MM.1S (cell line): ENCODE measurements at regions not wholly inside any gene's neighbourhood (a gene's known extent, or its start where the extent isn't known, plus 50 kb on each side); places are given as distances from the start of the nearest gene placed in this dataset.

ENCODE experiments used
- DNase-seq: peaks from one replicate; pipeline ENCODE4 v3.0.0-alpha.2; 2015
- H2AFZ ChIP-seq: fragments of 300-600 bp; sonication (generic); 2 replicates; pipeline ENCODE4 v1.6.0; 2016; ENCODE audit warnings: antibody characterized with exemption, low read length
- H3F3A ChIP-seq: fragments of 300-600 bp; sonication (generic); 2 replicates; pipeline ENCODE4 v1.6.1; 2016; ENCODE audit warnings: mild to moderate bottlenecking, antibody characterized with exemption, low read length, moderate library complexity, mixed read lengths; ENCODE audit not compliant: insufficient read depth
- H3K27ac ChIP-seq: fragments of 300-600 bp; sonication (generic); 2 replicates; pipeline ENCODE4 v1.5.1; 2016; ENCODE audit warnings: mild to moderate bottlenecking, low read length
- H3K27me3 ChIP-seq: fragments of 300-600 bp; sonication (generic); replicated peaks from 2 replicates; pipeline ENCODE4 v1.6.0; 2016; ENCODE audit warnings: low read length; ENCODE audit not compliant: insufficient read depth
- H3K36me3 ChIP-seq: fragments of 300-600 bp; sonication (generic); replicated peaks from 2 replicates; pipeline ENCODE4 v1.6.1; 2016; ENCODE audit warnings: mild to moderate bottlenecking, low read length, mixed read lengths; ENCODE audit not compliant: insufficient read depth
- H3K4me1 ChIP-seq: fragments of 300-600 bp; sonication (generic); 2 replicates; pipeline ENCODE4 v1.6.1; 2016; ENCODE audit warnings: low read length, mixed read lengths
- H3K4me2 ChIP-seq: fragments of 300-600 bp; sonication (generic); 2 replicates; pipeline ENCODE4 v1.6.0; 2016; ENCODE audit warnings: low read depth, low read length
- H3K4me3 ChIP-seq: fragments of 300-600 bp; sonication (generic); 2 replicates; pipeline ENCODE4 v1.5.1; 2016; ENCODE audit warnings: low read length, mixed read lengths
- H3K79me2 ChIP-seq: fragments of 300-600 bp; sonication (generic); 2 replicates; pipeline ENCODE4 v1.6.1; 2016; ENCODE audit warnings: mixed run types, low read length, mixed read lengths
- H3K9ac ChIP-seq: fragments of 300-600 bp; sonication (generic); 2 replicates; pipeline ENCODE4 v1.6.1; 2016; ENCODE audit warnings: low read length, mixed read lengths
- H3K9me2 ChIP-seq: fragments of 300-600 bp; sonication (generic); replicated peaks from 2 replicates; pipeline ENCODE4 v1.6.1; 2016; ENCODE audit warnings: mild to moderate bottlenecking, low read length, mixed read lengths; ENCODE audit not compliant: insufficient read depth
- H3K9me3 ChIP-seq: fragments of 300-600 bp; sonication (generic); replicated peaks from 2 replicates; pipeline ENCODE4 v1.6.1; 2016; ENCODE audit warnings: mild to moderate bottlenecking, low read length, mixed read lengths; ENCODE audit not compliant: insufficient read depth
- H4K20me1 ChIP-seq: fragments of 300-600 bp; sonication (generic); 2 replicates; pipeline ENCODE4 v1.6.1; 2016; ENCODE audit warnings: mild to moderate bottlenecking, low read length, moderate library complexity, mixed read lengths; ENCODE audit not compliant: insufficient read depth
- EZH2 ChIP-seq: fragments of 300-600 bp; sonication (generic); optimal IDR thresholded peaks from 2 replicates; pipeline ENCODE3; 2017; ENCODE audit warnings: low read depth, mild to moderate bottlenecking, antibody characterized with exemption, low read length, mixed read lengths
- EZH2phosphoT487 ChIP-seq: fragments of 300-600 bp; sonication (generic); IDR thresholded peaks from 2 replicates; pipeline ENCODE4 v1.6.1; 2018; ENCODE audit warnings: antibody characterized with exemption, low read length
- TF ChIP-seq, protein P1 (sequence below): fragments of 300-600 bp; sonication (generic); IDR thresholded peaks from 2 replicates; pipeline ENCODE4 v1.5.1; 2016; ENCODE audit warnings: antibody characterized with exemption, low read length, mixed read lengths

DNA sequence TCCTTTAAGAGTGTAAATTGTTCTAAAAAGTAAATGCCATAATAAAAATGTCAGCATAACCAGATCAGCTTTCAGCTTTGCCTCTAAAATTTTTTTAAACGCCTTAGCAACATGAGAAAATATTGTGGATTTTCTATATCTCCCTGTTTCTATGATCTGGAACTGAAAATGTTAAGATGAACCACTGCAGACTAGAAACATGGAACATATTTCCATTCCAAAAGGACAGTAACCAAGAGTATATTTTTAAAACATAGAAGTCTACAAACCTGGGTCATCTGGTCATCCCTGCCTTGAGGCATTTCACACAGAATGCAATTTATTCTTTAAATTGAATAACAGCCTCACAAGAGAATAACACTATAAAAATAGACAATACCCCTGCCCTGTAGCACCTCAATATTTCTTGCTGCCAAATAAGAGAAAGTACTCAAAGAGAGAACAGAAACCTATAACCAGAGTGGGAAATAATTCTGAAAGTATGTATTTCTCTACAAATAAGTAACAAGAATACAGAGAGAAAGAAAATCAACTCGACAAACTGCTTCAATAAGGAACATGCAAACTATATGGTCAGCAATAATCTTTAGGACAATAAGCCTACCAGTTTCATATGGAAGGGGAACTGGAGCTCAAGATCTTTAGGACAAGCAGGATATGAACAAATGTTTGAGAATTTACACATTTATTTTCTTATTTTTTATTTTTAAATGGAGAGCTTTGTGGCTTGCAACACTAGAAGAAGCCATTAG, 949.0 kb downstream of the EPHA3 start:
- no peak for DNase-seq
- Histone ChIP-seq H3K79me2 (no peaks in the 10 kb centered on the region), H3K36me3 (no peaks in the 10 kb centered on the region), H2AFZ (no peak overlapping the region), H3K4me1 (no peaks in the 10 kb centered on the region), H3K9ac (no peak overlapping the region), H3K9me2 (no peaks in the 10 kb centered on the region), H3K4me2 (no peak overlapping the region), H3K4me3 (no peak overlapping the region), H4K20me1 (no peaks in the 10 kb centered on the region), H3K27me3 (no peaks in the 10 kb centered on the region), H3K9me3 (no peaks in the 10 kb centered on the region), H3F3A (no peaks in the 10 kb centered on the region), H3K27ac (no peak overlapping the region)
- no peak for TF ChIP-seq EZH2
- TF ChIP-seq, protein P1, sequence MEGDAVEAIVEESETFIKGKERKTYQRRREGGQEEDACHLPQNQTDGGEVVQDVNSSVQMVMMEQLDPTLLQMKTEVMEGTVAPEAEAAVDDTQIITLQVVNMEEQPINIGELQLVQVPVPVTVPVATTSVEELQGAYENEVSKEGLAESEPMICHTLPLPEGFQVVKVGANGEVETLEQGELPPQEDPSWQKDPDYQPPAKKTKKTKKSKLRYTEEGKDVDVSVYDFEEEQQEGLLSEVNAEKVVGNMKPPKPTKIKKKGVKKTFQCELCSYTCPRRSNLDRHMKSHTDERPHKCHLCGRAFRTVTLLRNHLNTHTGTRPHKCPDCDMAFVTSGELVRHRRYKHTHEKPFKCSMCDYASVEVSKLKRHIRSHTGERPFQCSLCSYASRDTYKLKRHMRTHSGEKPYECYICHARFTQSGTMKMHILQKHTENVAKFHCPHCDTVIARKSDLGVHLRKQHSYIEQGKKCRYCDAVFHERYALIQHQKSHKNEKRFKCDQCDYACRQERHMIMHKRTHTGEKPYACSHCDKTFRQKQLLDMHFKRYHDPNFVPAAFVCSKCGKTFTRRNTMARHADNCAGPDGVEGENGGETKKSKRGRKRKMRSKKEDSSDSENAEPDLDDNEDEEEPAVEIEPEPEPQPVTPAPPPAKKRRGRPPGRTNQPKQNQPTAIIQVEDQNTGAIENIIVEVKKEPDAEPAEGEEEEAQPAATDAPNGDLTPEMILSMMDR: no peak
- TF ChIP-seq EZH2phosphoT487: no peak

- Histone ChIP-seq H3K9ac (no peak overlapping the region), H3K27ac (no peak overlapping the region), H3K36me3 (no peaks in the 10 kb centered on the region), H3K4me1 (no peaks in the 10 kb centered on the region), H2AFZ (no peak overlapping the region), H3K27me3 (no peaks in the 10 kb centered on the region), H3K4me2 (no peak overlapping the region), H3F3A (no peaks in the 10 kb centered on the region), H4K20me1 (no peaks in the 10 kb centered on the region), H3K9me2 (no peaks in the 10 kb centered on the region), H3K79me2 (no peaks in the 10 kb centered on the region), H3K9me3 (no peaks in the 10 kb centered on the region), H3K4me3 (no peak overlapping the region)
- no peak for DNase-seq
- TF ChIP-seq EZH2phosphoT487 (no peak), EZH2 (no peak)
- TF ChIP-seq, protein P1: no peak
These were observed 954.6 kb downstream of the EPHA3 start for GRCh38 chr3:90062016-90062415.

- Histone ChIP-seq H3K4me2 (no peak overlapping the region), H3K9me2 (no peaks in the 10 kb centered on the region), H3K4me1 (no peaks in the 10 kb centered on the region), H2AFZ (no peak overlapping the region), H3K79me2 (no peaks in the 10 kb centered on the region), H3F3A (no peaks in the 10 kb centered on the region), H3K27ac (no peak overlapping the region), H3K9ac (no peak overlapping the region), H3K27me3 (no peaks in the 10 kb centered on the region), H3K36me3 (no peaks in the 10 kb centered on the region), H3K4me3 (no peak overlapping the region), H4K20me1 (no peaks in the 10 kb centered on the region), H3K9me3 (no peaks in the 10 kb centered on the region)
- DNase-seq: no peak
- no peak for TF ChIP-seq EZH2
- no peak for TF ChIP-seq EZH2phosphoT487
- TF ChIP-seq, protein P1: no peak
These were observed 955.3 kb downstream of the EPHA3 start for GRCh38 chr3:90062631-90063200.
